HCT116 (cell line): ENCODE measurements at regions not wholly inside any gene's neighbourhood (a gene's known extent, or its start where the extent isn't known, plus 50 kb on each side); places are given as distances from the start of the nearest gene placed in this dataset.

Experiments
- ATAC-seq: fragments of 200-7000 bp; cut with Tn5 transposase; 2 replicates; pipeline ENCODE4 v1.9.1; 2020; ENCODE audit warnings: mild to moderate bottlenecking, moderate library complexity
- BruUV-seq: library from RNA; stranded (reverse); fragments of 400-500 nt; replicated peaks from 2 replicates; lab custom pipeline; 2021; lab: Mats Ljungman, UMichigan
- CTCF ChIA-PET: fragments of 300-600 bp; sonication (Branson Sonifier 250); formaldehyde crosslinking; loops from one replicate; lab custom pipeline; 2021; ENCODE audit warnings: antibody characterized with exemption; lab: Charles Lee
- POLR2A ChIA-PET: fragments of 300-600, 350-600 bp; sonication (Branson Sonifier 250); formaldehyde crosslinking; loops from one replicate; lab custom pipeline; 2021; ENCODE audit warnings: antibody characterized with exemption; lab: Charles Lee
- RAD21 ChIA-PET, 2 experiments: fragments of 300-600 bp; sonication (Branson Sonifier 250); formaldehyde crosslinking; loops; one replicate each; lab custom pipeline; 2023; ENCODE audit warnings: low total read pairs in 2 of 2; ENCODE audit not compliant: uncharacterized antibody in 2 of 2, unreplicated experiment in 2 of 2, low non-redundant PET in 1 of 2; lab: Charles Lee
- DNase-seq: peaks from one replicate; pipeline ENCODE4 v3.0.0-alpha.2; 2010; ENCODE audit warnings: low read depth, low spot score
- H2AFZ ChIP-seq: fragments of 200-600 bp; shearing (Covaris generic), sonication (generic); 2 replicates; pipeline ENCODE4 v1.6.1; 2017; ENCODE audit warnings: low read depth, mixed run types, mixed read lengths, antibody characterized with exemption, low read length; ENCODE audit not compliant: poor library complexity, severe bottlenecking
- H3K27ac ChIP-seq: 2 replicates; pipeline ENCODE4 v1.5.1; 2012; ENCODE audit warnings: low read depth, low read length
- H3K27me3 ChIP-seq: fragments of 200-600 bp; sonication (generic); 2 replicates; pipeline ENCODE4 v1.6.1; 2016; ENCODE audit warnings: mixed run types, low read length, mixed read lengths; ENCODE audit not compliant: insufficient read depth
- H3K36me3 ChIP-seq, 2 experiments: fragments of 200-500 bp in 1 of 2; fragments of 200-600 bp in 1 of 2; sonication (Bioruptor generic) in 1 of 2; sonication (generic) in 1 of 2; 2 replicates each; pipeline versions ENCODE4 v1.5.1 to v1.6.1; 2014 to 2016; ENCODE audit warnings: low read length in 2 of 2, inconsistent platforms in 1 of 2, mixed read lengths in 1 of 2, mixed run types in 1 of 2; ENCODE audit not compliant: insufficient read depth in 2 of 2, control insufficient read depth in 1 of 2
- H3K4me1 ChIP-seq, 2 experiments: fragments of 200-600 bp in 1 of 2; sonication (generic) in 1 of 2; 2 replicates each; pipeline versions ENCODE4 v1.5.1 to v1.6.1; 2012 to 2017; ENCODE audit warnings: low read length in 2 of 2, inconsistent platforms in 1 of 2, mild to moderate bottlenecking in 1 of 2, mixed read lengths in 1 of 2, mixed run types in 1 of 2, moderate library complexity in 1 of 2; ENCODE audit not compliant: insufficient read depth in 2 of 2, control insufficient read depth in 1 of 2
- H3K4me2 ChIP-seq: fragments of 200-600 bp; sonication (generic); 2 replicates; pipeline ENCODE4 v1.6.1; 2017; ENCODE audit warnings: mixed run types, low read length, mixed read lengths
- H3K4me3 ChIP-seq, 2 experiments: fragments of 200-600 bp in 1 of 2; sonication (generic) in 1 of 2; replicated peaks in 1 of 2; 2 replicates each; pipeline ENCODE4 v1.5.1; 2011 to 2016; ENCODE audit warnings: low read length in 2 of 2, control low read depth in 1 of 2, low read depth in 1 of 2, mild to moderate bottlenecking in 1 of 2, mixed read lengths in 1 of 2, mixed run types in 1 of 2
- H3K79me2 ChIP-seq: fragments of 200-600 bp; sonication (generic); 2 replicates; pipeline ENCODE4 v1.6.1; 2017; ENCODE audit warnings: mild to moderate bottlenecking, mixed run types, low read length, moderate library complexity, mixed read lengths; ENCODE audit not compliant: insufficient read depth
- H3K9ac ChIP-seq: fragments of 200-600 bp; sonication (generic); 2 replicates; pipeline ENCODE4 v1.6.1; 2016; ENCODE audit warnings: low read length, mixed read lengths
- H3K9me2 ChIP-seq: fragments of 200-600 bp; sonication (generic), shearing (Covaris generic); 2 replicates; pipeline ENCODE4 v1.6.1; 2017; ENCODE audit warnings: mixed run types, mild to moderate bottlenecking, moderate library complexity; ENCODE audit not compliant: insufficient read depth
- H3K9me3 ChIP-seq, 2 experiments: fragments of 200-500 bp in 1 of 2; fragments of 200-600 bp in 1 of 2; sonication (Bioruptor generic) in 1 of 2; sonication (generic) in 1 of 2; 2 replicates each; pipeline ENCODE4 v1.6.1; 2014 to 2017; ENCODE audit warnings: low read length in 2 of 2, mixed read lengths in 2 of 2, inconsistent platforms in 1 of 2, low read depth in 1 of 2, mild to moderate bottlenecking in 1 of 2, mixed run types in 1 of 2, moderate library complexity in 1 of 2; ENCODE audit not compliant: control insufficient read depth in 1 of 2, insufficient read depth in 1 of 2
- H4K20me1 ChIP-seq: fragments of 200-600 bp; sonication (generic), shearing (Covaris generic); 2 replicates; pipeline ENCODE4 v1.6.1; 2017; ENCODE audit warnings: mixed run types, mild to moderate bottlenecking, moderate library complexity; ENCODE audit not compliant: insufficient read depth
- CBX3 ChIP-seq: IDR thresholded peaks from 2 replicates; pipeline ENCODE4 v1.6.1; 2012; ENCODE audit warnings: low read depth
- CEBPB ChIP-seq: IDR thresholded peaks from 2 replicates; pipeline ENCODE4 v1.6.1; 2012; ENCODE audit warnings: low read depth
- CTCF ChIP-seq, 3 experiments: fragments of 200-600 bp in 1 of 3; sonication (generic) in 1 of 3; IDR thresholded peaks in 2 of 3; conservative IDR thresholded peaks in 1 of 3; 2 replicates each; pipeline ENCODE4 v1.5.1; 2012 to 2017; ENCODE audit warnings: low read depth in 2 of 3, low read length in 2 of 3, antibody characterized with exemption in 1 of 3, borderline replicate concordance in 1 of 3, control low read depth in 1 of 3, mild to moderate bottlenecking in 1 of 3, mixed read lengths in 1 of 3, mixed run types in 1 of 3, moderate library complexity in 1 of 3; ENCODE audit not compliant: insufficient read depth in 1 of 3
- EGR1 ChIP-seq: IDR thresholded peaks from 2 replicates; pipeline ENCODE4 v1.6.1; 2012; ENCODE audit warnings: low read depth
- ELF1 ChIP-seq: IDR thresholded peaks from 2 replicates; pipeline ENCODE4 v1.6.1; 2012; ENCODE audit warnings: low read depth, borderline replicate concordance
- EZH2phosphoT487 ChIP-seq: fragments of 200-600 bp; IDR thresholded peaks from 2 replicates; pipeline ENCODE4 v1.6.1; 2018; ENCODE audit warnings: antibody characterized with exemption, borderline replicate concordance
- FOSL1 ChIP-seq: IDR thresholded peaks from 2 replicates; pipeline ENCODE4 v1.6.1; 2012; ENCODE audit warnings: low read depth
- JUND ChIP-seq: IDR thresholded peaks from 2 replicates; pipeline ENCODE4 v1.6.1; 2012
- MAX ChIP-seq: IDR thresholded peaks from 2 replicates; pipeline ENCODE4 v1.6.1; 2012
- POLR2A ChIP-seq: IDR thresholded peaks from 2 replicates; pipeline ENCODE4 v1.7.0; 2011; ENCODE audit warnings: borderline replicate concordance; ENCODE audit not compliant: insufficient read depth, insufficient read length; ENCODE audit errors: extremely low read depth
- SRF ChIP-seq: IDR thresholded peaks from 2 replicates; pipeline ENCODE4 v1.6.1; 2012; ENCODE audit warnings: low read depth
- TCF7L2 ChIP-seq: IDR thresholded peaks from 2 replicates; pipeline ENCODE4 v1.7.0; 2011; ENCODE audit warnings: borderline replicate concordance, inconsistent platforms; ENCODE audit not compliant: insufficient read depth, insufficient read length; ENCODE audit errors: extremely low read depth
- ZBTB33 ChIP-seq: IDR thresholded peaks from 2 replicates; pipeline ENCODE4 v1.6.1; 2011; ENCODE audit warnings: mild to moderate bottlenecking, low read length, moderate library complexity; ENCODE audit not compliant: insufficient replicate concordance; ENCODE audit errors: extremely low read depth
- ZNF274 ChIP-seq: fragments of 200-500 bp; sonication (Bioruptor generic); IDR thresholded peaks from 2 replicates; pipeline ENCODE4 v1.6.1; 2014; ENCODE audit warnings: mild to moderate bottlenecking, low read depth, low read length, inconsistent platforms
- intact Hi-C: fragments of 100-400 bp; cut with micrococcal nuclease; formaldehyde crosslinking; loops from 2 replicates; pipeline ENCODE4 v1.10.0; 2022

GRCh38 chr15:80343554-80343992 is 60.6 kb upstream of the ARNT2 start:
- H3K36me3 ChIP-seq, result no peaks in the 10 kb centered on the region
- TF ChIP-seq CBX3 (no peak), EZH2phosphoT487 (no peak), ELF1 (no peak), TCF7L2 (no peak), CEBPB (no peak), ZNF274 (no peak), JUND (no peak), ZBTB33 (no peak), FOSL1 (no peak), MAX (no peak), EGR1 (no peak), POLR2A (no peak), CTCF (IDR thresholded peaks at IDR 0.05 in 2 of 3, conservative IDR thresholded peaks at IDR 0.05 in 1 of 3; ENCODE audit: borderline replicate concordance in 1 of 3, insufficient read depth in 1 of 3, low read depth in 2 of 3, low read length in 2 of 3) (no peak), SRF (no peak)
- TF ChIP-seq, all 23 proteins: peak for 0
- Histone ChIP-seq H3K4me2 (no peak overlapping the region), H3K9me2 (no peaks in the 10 kb centered on the region), H3K4me3 (no peak overlapping the region), H3K9me3 (no peaks in the 10 kb centered on the region), H3K4me1 (no peaks in the 10 kb centered on the region), H3K27me3 (peaks cover 57% of the 10 kb centered on the region), H2AFZ (no peak overlapping the region), H3K9ac (no peak overlapping the region), H3K79me2 (no peaks in the 10 kb centered on the region), H3K27ac (no peak overlapping the region), H4K20me1 (no peaks in the 10 kb centered on the region)
- ChIA-PET POLR2A (no interaction called here), CTCF (no interaction called here), RAD21 (no interaction called here)
- ATAC-seq, result no peak
- BruUV-seq, result no TSS peak
- DNase-seq, result no peak
- intact Hi-C loops, result no loop called here
